ENCODE measurements at regions not wholly inside any gene's neighbourhood (a gene's known extent, or its start where the extent isn't known, plus 50 kb on each side); places are given as distances from the start of the nearest gene placed in this dataset.

DNA sequence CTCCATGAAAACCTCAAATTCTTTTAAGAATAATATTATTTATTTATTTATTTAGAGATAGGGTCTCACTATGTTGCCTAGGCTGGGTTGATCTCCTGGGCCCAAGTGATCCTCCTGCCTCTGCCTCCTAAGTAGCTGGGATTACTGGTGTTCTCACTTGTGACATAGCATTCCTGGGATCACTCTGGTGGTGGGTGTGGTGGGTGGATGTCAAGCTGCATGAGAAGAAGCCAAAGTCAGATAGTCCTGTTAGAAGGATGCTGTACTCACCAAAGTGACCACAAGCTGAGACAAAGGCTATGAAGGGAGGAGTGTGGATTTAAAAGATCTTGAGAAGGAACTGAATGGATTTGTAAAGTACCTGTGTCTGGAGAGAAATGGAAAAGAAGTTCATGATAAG, 87.9 kb upstream of the SPON1 start:
- TF ChIP-seq SUZ12 (IDR thresholded peaks at IDR 0.05; ENCODE audit: extremely low read depth, insufficient read depth, insufficient read length), result no peak
- no peak for TF ChIP-seq ZNF274 (IDR thresholded peaks at IDR 0.05; ENCODE audit: low read depth, low read length)
